SIG-M5 treated with dmso at 0.1 percent for 504 hours (cell line): ENCODE measurements at regions not wholly inside any gene's neighbourhood (a gene's known extent, or its start where the extent isn't known, plus 50 kb on each side); places are given as distances from the start of the nearest gene placed in this dataset.
A peak's percentile ranks its signal among the peaks of the same experiment; 100 is the strongest.
"Not testable (repeated sequence)": the region's sequence is repeated elsewhere in the genome, so short reads cannot be mapped to it uniquely, and the experiment has no call there.

Experiments
- DNase-seq: peaks from one replicate; lab custom pipeline; 2025; ENCODE audit not compliant: unreplicated experiment; lab: John Stamatoyannopoulos, UW

- DNase-seq = no peak
These were observed 106.8 kb upstream of the GPBP1 start for GRCh38 chr5:57066924-57067596.

- peak; percentile 4 for DNase-seq
These were observed 106.3 kb upstream of the GPBP1 start for GRCh38 chr5:57067597-57067924.

GRCh38 chr5:57069115-57069835 is 104.6 kb upstream of the GPBP1 start:
- no peak for DNase-seq

GRCh38 chr5:57072218-57072892 is 101.5 kb upstream of the GPBP1 start:
- DNase-seq = no peak

- DNase-seq = peak; percentile 16
These were observed 91.3 kb upstream of the GPBP1 start for GRCh38 chr5:57082441-57083067.

GRCh38 chr5:57085306-57086081 is 88.4 kb upstream of the GPBP1 start:
- DNase-seq = no peak

GRCh38 chr5:57087947-57088346 is 85.9 kb upstream of the GPBP1 start:
- not testable (repeated sequence) for DNase-seq

- DNase-seq = peak; percentile 42
These were observed 78.8 kb upstream of the GPBP1 start for GRCh38 chr5:57094753-57095683.

- peak; percentile 12 for DNase-seq
These were observed 76.3 kb upstream of the GPBP1 start for GRCh38 chr5:57097526-57097925.

- DNase-seq = no peak
These were observed 71.5 kb upstream of the GPBP1 start for GRCh38 chr5:57102189-57102904.

- DNase-seq = no peak
These were observed 71.0 kb upstream of the GPBP1 start for GRCh38 chr5:57102905-57103255.

GRCh38 chr5:57103317-57103907 is 70.4 kb upstream of the GPBP1 start:
- no peak for DNase-seq

GRCh38 chr5:57106661-57107060 is 67.2 kb upstream of the GPBP1 start:
- DNase-seq = no peak

- no peak for DNase-seq
These were observed 61.9 kb upstream of the GPBP1 start for GRCh38 chr5:57111993-57112392.

GRCh38 chr5:57113481-57113880 is 60.4 kb upstream of the GPBP1 start:
- DNase-seq = no peak

GRCh38 chr5:57117596-57117995 is 56.3 kb upstream of the GPBP1 start:
- DNase-seq = peak; percentile 36

GRCh38 chr5:57119031-57119430 is 54.8 kb upstream of the GPBP1 start:
- DNase-seq = no peak

GRCh38 chr5:57124014-57124413 is 49.8 kb upstream of the GPBP1 start:
- DNase-seq = no peak
